GM23338 (cell line): ENCODE measurements at regions not wholly inside any gene's neighbourhood (a gene's known extent, or its start where the extent isn't known, plus 50 kb on each side); places are given as distances from the start of the nearest gene placed in this dataset.

Experiments
- CTCF ChIP-seq, 2 experiments: fragments of 200-600 bp in 1 of 2; sonication (generic) in 1 of 2; conservative IDR thresholded peaks; 2 replicates each; pipeline versions ENCODE4 v1.5.1 to v1.6.1; 2016 to 2017; ENCODE audit warnings: antibody characterized with exemption in 2 of 2, low read depth in 2 of 2, mild to moderate bottlenecking in 2 of 2, moderate library complexity in 1 of 2
- POLR2AphosphoS5 ChIP-seq: IDR thresholded peaks from 2 replicates; pipeline ENCODE4 v1.6.1; 2016; ENCODE audit warnings: antibody characterized with exemption, low read depth

- no peak for TF ChIP-seq POLR2AphosphoS5
- TF ChIP-seq CTCF (conservative IDR thresholded peaks at IDR 0.05; ENCODE audit: low read depth in 2 of 2): no peak
Measured at GRCh38 chr1:166638137-166638536, 201.1 kb upstream of the POGK start.
